ENCODE measurements at regions not wholly inside any gene's neighbourhood (a gene's known extent, or its start where the extent isn't known, plus 50 kb on each side); places are given as distances from the start of the nearest gene placed in this dataset.
"Not testable (repeated sequence)": the region's sequence is repeated elsewhere in the genome, so short reads cannot be mapped to it uniquely, and the experiment has no call there.

DNA sequence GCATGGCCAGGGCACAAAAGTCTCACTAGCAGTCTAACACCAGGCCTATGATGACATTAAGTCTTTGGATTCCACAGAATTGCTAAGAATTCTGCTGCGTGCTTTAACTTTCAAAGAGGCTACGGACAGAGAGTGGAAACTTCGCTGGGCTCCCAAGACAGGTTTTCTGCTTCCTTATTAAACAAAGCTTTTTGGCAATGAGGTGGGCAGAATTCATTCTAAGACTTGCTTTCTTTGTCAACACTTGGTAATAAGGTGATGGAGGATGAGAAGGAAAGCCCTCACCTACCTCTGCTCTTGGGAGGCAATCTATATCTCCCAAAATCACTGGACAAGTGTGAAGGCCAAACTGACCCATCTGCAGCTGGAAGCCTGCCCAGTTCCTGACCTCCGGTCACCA, 231.9 kb downstream of the ATPSCKMT start (continued):
- TF ChIP-seq, protein P1, sequence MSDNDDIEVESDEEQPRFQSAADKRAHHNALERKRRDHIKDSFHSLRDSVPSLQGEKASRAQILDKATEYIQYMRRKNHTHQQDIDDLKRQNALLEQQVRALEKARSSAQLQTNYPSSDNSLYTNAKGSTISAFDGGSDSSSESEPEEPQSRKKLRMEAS (IDR thresholded peaks at IDR 0.05), result no peak
- no peak for TF ChIP-seq RXRA (IDR thresholded peaks at IDR 0.05)
- TF ChIP-seq, protein P2, sequence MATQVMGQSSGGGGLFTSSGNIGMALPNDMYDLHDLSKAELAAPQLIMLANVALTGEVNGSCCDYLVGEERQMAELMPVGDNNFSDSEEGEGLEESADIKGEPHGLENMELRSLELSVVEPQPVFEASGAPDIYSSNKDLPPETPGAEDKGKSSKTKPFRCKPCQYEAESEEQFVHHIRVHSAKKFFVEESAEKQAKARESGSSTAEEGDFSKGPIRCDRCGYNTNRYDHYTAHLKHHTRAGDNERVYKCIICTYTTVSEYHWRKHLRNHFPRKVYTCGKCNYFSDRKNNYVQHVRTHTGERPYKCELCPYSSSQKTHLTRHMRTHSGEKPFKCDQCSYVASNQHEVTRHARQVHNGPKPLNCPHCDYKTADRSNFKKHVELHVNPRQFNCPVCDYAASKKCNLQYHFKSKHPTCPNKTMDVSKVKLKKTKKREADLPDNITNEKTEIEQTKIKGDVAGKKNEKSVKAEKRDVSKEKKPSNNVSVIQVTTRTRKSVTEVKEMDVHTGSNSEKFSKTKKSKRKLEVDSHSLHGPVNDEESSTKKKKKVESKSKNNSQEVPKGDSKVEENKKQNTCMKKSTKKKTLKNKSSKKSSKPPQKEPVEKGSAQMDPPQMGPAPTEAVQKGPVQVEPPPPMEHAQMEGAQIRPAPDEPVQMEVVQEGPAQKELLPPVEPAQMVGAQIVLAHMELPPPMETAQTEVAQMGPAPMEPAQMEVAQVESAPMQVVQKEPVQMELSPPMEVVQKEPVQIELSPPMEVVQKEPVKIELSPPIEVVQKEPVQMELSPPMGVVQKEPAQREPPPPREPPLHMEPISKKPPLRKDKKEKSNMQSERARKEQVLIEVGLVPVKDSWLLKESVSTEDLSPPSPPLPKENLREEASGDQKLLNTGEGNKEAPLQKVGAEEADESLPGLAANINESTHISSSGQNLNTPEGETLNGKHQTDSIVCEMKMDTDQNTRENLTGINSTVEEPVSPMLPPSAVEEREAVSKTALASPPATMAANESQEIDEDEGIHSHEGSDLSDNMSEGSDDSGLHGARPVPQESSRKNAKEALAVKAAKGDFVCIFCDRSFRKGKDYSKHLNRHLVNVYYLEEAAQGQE (IDR thresholded peaks at IDR 0.05), result no peak

DNA sequence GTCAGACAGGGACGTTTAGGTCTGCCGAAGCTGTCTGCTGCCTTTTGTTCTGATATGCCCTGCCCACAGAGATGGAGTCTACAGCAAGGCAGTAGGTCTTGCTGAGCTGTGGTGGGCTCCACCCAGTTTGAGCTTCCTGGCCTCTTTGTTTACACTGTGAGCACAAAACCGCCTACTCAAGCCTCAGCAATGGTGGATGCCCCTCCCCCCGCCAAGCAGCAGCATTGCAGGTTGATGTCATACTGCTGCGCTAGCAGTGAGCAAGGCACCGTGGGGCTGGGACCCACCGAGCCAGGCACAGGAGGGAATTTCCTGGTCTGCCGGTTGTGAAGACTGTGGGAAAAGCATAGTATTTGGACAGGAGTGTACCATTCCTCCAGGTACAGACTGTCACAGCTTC, 233.1 kb downstream of the ATPSCKMT start:
- WGBS, result 59% methylated on average over 8 of the region's 8 CpGs
- not testable (repeated sequence) for DNase-seq (ENCODE audit: low spot score)

DNA sequence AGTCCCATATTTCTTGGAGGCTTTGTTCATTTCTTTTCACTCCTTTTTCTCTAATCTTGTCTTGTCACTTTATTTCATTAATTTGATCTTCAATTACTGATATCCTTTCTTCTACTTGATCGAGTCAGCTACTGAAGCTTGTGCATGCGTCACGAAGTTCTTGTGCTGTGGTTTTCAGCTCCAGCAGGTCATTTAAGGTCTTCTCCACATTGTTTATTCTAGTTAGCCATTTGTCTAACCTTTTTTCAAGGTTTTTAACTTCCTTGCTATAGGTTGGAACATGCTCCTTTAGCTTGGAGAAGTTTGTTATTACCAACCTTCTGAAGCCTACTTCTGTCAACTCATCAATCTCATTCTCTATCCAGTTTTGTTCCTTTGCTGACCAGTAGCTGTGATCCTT, 234.0 kb downstream of the ATPSCKMT start:
- 72% methylated on average over 3 of the region's 3 CpGs for WGBS

More for the DNA sequence above, 233.1 kb downstream of the ATPSCKMT start:
- not testable (repeated sequence) for H3K27me3 ChIP-seq (ENCODE audit: control insufficient read depth in 4 of 4, insufficient read depth in 4 of 4, low read length in 3 of 4); H3K4me1 ChIP-seq (ENCODE audit: control insufficient read depth in 4 of 4, insufficient read depth in 4 of 4, low read length in 3 of 4); H3K36me3 ChIP-seq (ENCODE audit: control insufficient read depth in 4 of 4, insufficient read depth in 3 of 4, low read depth in 1 of 4, low read length in 3 of 4); H3K9ac ChIP-seq (ENCODE audit: low read depth in 1 of 2, low read length in 2 of 2); H3K27ac ChIP-seq (ENCODE audit: low read depth in 1 of 2, low read length in 2 of 2); H3K9me3 ChIP-seq (ENCODE audit: control insufficient read depth in 4 of 4, low read length in 3 of 4); H3K4me3 ChIP-seq (ENCODE audit: low read depth in 1 of 3, low read length in 3 of 3)

DNA sequence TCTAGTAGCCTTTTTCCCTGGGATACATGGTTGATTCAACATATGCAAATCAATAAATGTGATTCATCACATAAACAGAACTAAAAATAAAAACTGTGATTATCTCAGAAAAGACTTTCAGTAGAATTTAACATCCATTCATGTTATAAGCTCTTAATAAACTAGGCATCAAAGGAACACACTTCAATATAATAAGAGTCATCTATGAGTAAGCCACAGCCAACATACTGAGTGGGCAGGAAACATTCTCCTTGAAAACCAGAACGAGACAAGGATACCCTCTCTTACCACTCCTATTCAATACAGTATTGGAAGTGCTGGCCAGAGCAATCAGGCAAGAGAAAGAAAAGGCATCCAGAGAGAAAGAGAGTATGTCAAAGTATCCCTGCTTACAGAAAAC, 239.9 kb downstream of the ATPSCKMT start:
- TF ChIP-seq, protein P2 (IDR thresholded peaks at IDR 0.05), result no peak
- TF ChIP-seq, protein P1 (IDR thresholded peaks at IDR 0.05), result no peak
- TF ChIP-seq, protein P3, sequence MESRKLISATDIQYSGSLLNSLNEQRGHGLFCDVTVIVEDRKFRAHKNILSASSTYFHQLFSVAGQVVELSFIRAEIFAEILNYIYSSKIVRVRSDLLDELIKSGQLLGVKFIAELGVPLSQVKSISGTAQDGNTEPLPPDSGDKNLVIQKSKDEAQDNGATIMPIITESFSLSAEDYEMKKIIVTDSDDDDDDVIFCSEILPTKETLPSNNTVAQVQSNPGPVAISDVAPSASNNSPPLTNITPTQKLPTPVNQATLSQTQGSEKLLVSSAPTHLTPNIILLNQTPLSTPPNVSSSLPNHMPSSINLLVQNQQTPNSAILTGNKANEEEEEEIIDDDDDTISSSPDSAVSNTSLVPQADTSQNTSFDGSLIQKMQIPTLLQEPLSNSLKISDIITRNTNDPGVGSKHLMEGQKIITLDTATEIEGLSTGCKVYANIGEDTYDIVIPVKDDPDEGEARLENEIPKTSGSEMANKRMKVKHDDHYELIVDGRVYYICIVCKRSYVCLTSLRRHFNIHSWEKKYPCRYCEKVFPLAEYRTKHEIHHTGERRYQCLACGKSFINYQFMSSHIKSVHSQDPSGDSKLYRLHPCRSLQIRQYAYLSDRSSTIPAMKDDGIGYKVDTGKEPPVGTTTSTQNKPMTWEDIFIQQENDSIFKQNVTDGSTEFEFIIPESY (IDR thresholded peaks at IDR 0.05), result no peak
- TF ChIP-seq HNF4A (conservative IDR thresholded peaks at IDR 0.05) (no peak), SP1 (IDR thresholded peaks at IDR 0.05) (no peak), TAF1 (conservative IDR thresholded peaks at IDR 0.05) (no peak), FOXA2 (IDR thresholded peaks at IDR 0.05) (no peak), FOXA1 (IDR thresholded peaks at IDR 0.05) (no peak), RAD21 (IDR thresholded peaks at IDR 0.05) (no peak), YY1 (IDR thresholded peaks at IDR 0.05) (no peak), JUND (IDR thresholded peaks at IDR 0.05) (no peak), RXRA (IDR thresholded peaks at IDR 0.05) (no peak), EGR1 (IDR thresholded peaks at IDR 0.05; ENCODE audit: low read depth in 2 of 2) (no peak), HNF4G (IDR thresholded peaks at IDR 0.05) (no peak)
- TF ChIP-seq, protein P4, sequence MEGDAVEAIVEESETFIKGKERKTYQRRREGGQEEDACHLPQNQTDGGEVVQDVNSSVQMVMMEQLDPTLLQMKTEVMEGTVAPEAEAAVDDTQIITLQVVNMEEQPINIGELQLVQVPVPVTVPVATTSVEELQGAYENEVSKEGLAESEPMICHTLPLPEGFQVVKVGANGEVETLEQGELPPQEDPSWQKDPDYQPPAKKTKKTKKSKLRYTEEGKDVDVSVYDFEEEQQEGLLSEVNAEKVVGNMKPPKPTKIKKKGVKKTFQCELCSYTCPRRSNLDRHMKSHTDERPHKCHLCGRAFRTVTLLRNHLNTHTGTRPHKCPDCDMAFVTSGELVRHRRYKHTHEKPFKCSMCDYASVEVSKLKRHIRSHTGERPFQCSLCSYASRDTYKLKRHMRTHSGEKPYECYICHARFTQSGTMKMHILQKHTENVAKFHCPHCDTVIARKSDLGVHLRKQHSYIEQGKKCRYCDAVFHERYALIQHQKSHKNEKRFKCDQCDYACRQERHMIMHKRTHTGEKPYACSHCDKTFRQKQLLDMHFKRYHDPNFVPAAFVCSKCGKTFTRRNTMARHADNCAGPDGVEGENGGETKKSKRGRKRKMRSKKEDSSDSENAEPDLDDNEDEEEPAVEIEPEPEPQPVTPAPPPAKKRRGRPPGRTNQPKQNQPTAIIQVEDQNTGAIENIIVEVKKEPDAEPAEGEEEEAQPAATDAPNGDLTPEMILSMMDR (IDR thresholded peaks at IDR 0.05; ENCODE audit: low read depth, low read length, missing input control), result no peak
- no peak overlapping the region for H3K27ac ChIP-seq (ENCODE audit: low read depth in 1 of 2, low read length in 2 of 2)
- H3K4me1 ChIP-seq (ENCODE audit: control insufficient read depth in 4 of 4, insufficient read depth in 4 of 4, low read length in 3 of 4), result no peaks in the 10 kb centered on the region
- H3K27me3 ChIP-seq (ENCODE audit: control insufficient read depth in 4 of 4, insufficient read depth in 4 of 4, low read length in 3 of 4), result no peaks in the 10 kb centered on the region
- WGBS, result 45% methylated on average over 1 of the region's 1 CpG
- no peak overlapping the region for H3K4me3 ChIP-seq (ENCODE audit: low read depth in 1 of 3, low read length in 3 of 3)
- no peak for DNase-seq (ENCODE audit: low spot score)
- H3K9ac ChIP-seq (ENCODE audit: low read depth in 1 of 2, low read length in 2 of 2), result no peak overlapping the region
- H3K9me3 ChIP-seq (ENCODE audit: control insufficient read depth in 4 of 4, low read length in 3 of 4), result no peaks in the 10 kb centered on the region
- no peaks in the 10 kb centered on the region for H3K36me3 ChIP-seq (ENCODE audit: control insufficient read depth in 4 of 4, insufficient read depth in 3 of 4, low read depth in 1 of 4, low read length in 3 of 4)

More for the DNA sequence above, 234.0 kb downstream of the ATPSCKMT start:
- not testable (repeated sequence) for H3K4me1 ChIP-seq (ENCODE audit: control insufficient read depth in 4 of 4, insufficient read depth in 4 of 4, low read length in 3 of 4); H3K36me3 ChIP-seq (ENCODE audit: control insufficient read depth in 4 of 4, insufficient read depth in 3 of 4, low read depth in 1 of 4, low read length in 3 of 4); H3K4me3 ChIP-seq (ENCODE audit: low read depth in 1 of 3, low read length in 3 of 3); H3K9ac ChIP-seq (ENCODE audit: low read depth in 1 of 2, low read length in 2 of 2); H3K27me3 ChIP-seq (ENCODE audit: control insufficient read depth in 4 of 4, insufficient read depth in 4 of 4, low read length in 3 of 4); DNase-seq (ENCODE audit: low spot score); H3K27ac ChIP-seq (ENCODE audit: low read depth in 1 of 2, low read length in 2 of 2); H3K9me3 ChIP-seq (ENCODE audit: control insufficient read depth in 4 of 4, low read length in 3 of 4)
